ENCODE measurements at regions not wholly inside any gene's neighbourhood (a gene's known extent, or its start where the extent isn't known, plus 50 kb on each side); places are given as distances from the start of the nearest gene placed in this dataset.

DNA sequence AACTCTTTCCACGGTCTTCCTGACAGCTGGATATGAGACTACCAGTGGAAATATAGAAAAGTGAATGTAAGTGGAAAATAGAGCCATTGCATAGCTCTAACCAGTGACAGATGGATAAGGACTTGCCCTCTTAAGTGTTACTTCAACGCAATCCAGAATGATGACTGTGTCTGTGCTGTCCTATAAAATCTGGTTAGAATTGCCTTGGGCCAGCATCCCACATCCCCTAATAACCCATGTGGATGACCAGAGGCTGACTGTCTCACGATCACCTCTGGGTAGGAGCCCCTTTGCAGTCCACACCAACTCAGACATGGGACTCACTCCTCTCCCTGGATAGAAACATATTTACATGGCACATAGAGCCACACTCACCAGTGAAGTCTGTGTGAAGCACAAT lies 186.6 kb downstream of the C1D start:
- TF ChIP-seq POLR2A (IDR thresholded peaks at IDR 0.05) (no peak), CTCF (IDR thresholded peaks at IDR 0.05) (no peak)
- H3K4me1 ChIP-seq = peaks cover 14 to 24% of the 10 kb centered on the region in 2 donors
- WGBS, 2 donors = 91 to 92% methylated on average over 3 of the region's 3 CpGs

DNA sequence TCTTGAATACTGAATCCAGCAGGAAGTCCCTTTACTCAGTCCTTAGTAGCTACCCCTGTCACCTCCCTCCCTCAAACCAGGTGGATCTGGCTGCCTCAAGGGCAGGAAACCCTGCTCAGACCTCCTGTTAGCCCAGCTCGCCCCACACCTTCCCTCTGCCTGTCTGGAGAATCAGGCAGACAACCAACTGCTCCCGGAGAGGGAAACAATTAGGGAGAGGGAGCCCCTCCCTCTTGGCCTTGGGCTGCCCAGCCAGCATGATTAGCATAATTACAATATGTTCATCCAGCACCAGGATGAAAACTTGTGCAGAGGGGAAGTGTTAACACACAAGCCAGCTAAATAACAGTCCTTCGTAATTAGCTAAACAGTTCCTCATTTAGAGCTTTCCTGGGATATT lies 185.5 kb downstream of the C1D start:
- no peak for TF ChIP-seq POLR2A (IDR thresholded peaks at IDR 0.05)
- no peak for TF ChIP-seq CTCF (IDR thresholded peaks at IDR 0.05)
- 68 to 71% methylated on average over 3 of the region's 3 CpGs for WGBS, 2 donors
- no peak for DNase-seq
- H3K9me3 ChIP-seq = no peaks in the 10 kb centered on the region
- no peak overlapping the region for H3K4me3 ChIP-seq (replicated peaks in 1 of 3)
- peaks cover 8 to 22% of the 10 kb centered on the region in 2 donors for H3K4me1 ChIP-seq
- intact Hi-C loops (cut with DNase I) = no loop called here
- no peak overlapping the region for H3K27ac ChIP-seq
- H3K27me3 ChIP-seq = no peaks in the 10 kb centered on the region
- H3K36me3 ChIP-seq = no peaks in the 10 kb centered on the region

More for the DNA sequence above, 186.6 kb downstream of the C1D start:
- H3K9me3 ChIP-seq = no peaks in the 10 kb centered on the region
- H3K4me3 ChIP-seq (replicated peaks in 1 of 3) = no peak overlapping the region
- no peak overlapping the region for H3K27ac ChIP-seq
- H3K36me3 ChIP-seq = no peaks in the 10 kb centered on the region
- intact Hi-C loops (cut with DNase I) = no loop called here
- H3K27me3 ChIP-seq = no peaks in the 10 kb centered on the region
- no peak for DNase-seq

- intact Hi-C loops (cut with DNase I) = no loop called here
- Histone ChIP-seq H3K36me3 (no peaks in the 10 kb centered on the region), H3K9me3 (no peaks in the 10 kb centered on the region), H3K27ac (no peak overlapping the region), H3K4me1 (peaks cover 8 to 21% of the 10 kb centered on the region in 2 donors), H3K27me3 (no peaks in the 10 kb centered on the region), H3K4me3 (replicated peaks in 1 of 3) (no peak overlapping the region)
- TF ChIP-seq POLR2A (IDR thresholded peaks at IDR 0.05) (no peak), CTCF (IDR thresholded peaks at IDR 0.05) (no peak)
- peak in 1 of 2 donors; percentile 18 for DNase-seq
- WGBS, 2 donors = 20 to 42% methylated on average over 1 of the region's 1 CpG
Observed at GRCh38 chr2:67878743-67879142, 184.1 kb downstream of the C1D start.

DNA sequence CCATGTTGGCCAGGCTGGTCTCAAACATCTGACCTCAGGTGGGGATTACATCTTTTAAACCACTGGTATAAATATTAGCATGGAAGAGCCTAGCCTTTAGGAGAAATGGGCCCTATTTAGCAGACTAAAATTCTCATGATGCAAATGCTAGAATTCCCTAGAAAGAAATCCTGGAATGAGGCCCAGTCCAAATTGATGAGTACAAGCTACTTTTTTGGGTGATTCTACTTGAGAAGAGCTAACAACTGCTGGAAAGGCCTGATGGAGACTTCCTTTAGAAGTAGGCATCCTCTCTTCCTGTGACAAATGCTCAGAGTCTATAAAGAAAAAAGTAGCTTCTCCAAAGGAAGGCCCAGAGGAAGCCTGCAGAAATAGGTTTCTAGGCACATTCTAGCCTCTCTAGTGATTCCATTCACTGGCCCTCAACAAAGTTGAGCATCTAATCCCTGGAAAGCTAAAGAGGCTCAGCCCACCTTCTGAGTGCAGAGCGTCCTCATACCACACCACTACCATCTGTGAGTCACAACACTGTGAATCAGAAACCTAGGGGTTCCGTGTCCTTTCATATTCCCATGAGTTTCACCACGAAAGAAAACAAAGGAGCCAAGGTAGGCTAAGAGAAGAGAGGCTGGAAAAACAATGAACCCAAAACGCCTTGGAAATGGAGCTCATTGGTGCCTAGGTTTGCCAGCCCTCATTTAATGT lies 183.1 kb downstream of the C1D start:
- Histone ChIP-seq H3K36me3 (no peaks in the 10 kb centered on the region), H3K27ac (no peak overlapping the region), H3K27me3 (no peaks in the 10 kb centered on the region), H3K4me1 (peaks cover 8 to 21% of the 10 kb centered on the region in 2 donors), H3K9me3 (no peaks in the 10 kb centered on the region), H3K4me3 (replicated peaks in 1 of 3) (no peak overlapping the region)
- 74 to 81% methylated on average over 4 of the region's 4 CpGs for WGBS, 2 donors
- no peak for DNase-seq
- intact Hi-C loops (cut with DNase I) = no loop called here
- TF ChIP-seq CTCF (IDR thresholded peaks at IDR 0.05) = no peak
- TF ChIP-seq POLR2A (IDR thresholded peaks at IDR 0.05) = no peak

DNA sequence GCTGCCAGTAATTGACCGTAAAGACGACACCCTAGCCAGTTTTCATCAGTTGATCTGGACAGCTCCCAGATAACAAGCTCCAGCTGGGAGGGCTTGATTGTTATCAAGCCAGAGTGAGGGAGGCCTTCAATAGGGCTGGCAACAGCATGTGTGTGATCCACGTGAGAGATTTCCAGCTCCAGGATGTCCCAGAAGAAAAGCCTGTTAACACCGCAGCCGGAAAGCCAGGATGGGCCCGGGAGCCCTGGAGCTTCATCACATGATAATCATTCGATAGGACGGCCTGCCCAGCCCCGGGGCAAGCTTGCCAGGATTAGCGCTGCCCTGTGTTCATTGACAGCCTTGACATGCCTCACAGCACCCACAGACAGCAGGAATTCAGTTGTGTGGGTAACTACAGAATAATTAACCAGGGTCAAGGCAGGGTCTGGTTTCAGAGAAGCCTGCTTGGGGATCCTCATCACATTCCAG lies 182.5 kb downstream of the C1D start:
- H3K36me3 ChIP-seq = no peaks in the 10 kb centered on the region
- no peaks in the 10 kb centered on the region for H3K27me3 ChIP-seq
- TF ChIP-seq POLR2A (IDR thresholded peaks at IDR 0.05) = no peak
- TF ChIP-seq CTCF (IDR thresholded peaks at IDR 0.05) = no peak
- H3K27ac ChIP-seq = no peak overlapping the region
- peak; percentile 29 to 37 for DNase-seq
- peaks cover 8 to 21% of the 10 kb centered on the region in 2 donors for H3K4me1 ChIP-seq
- no peaks in the 10 kb centered on the region for H3K9me3 ChIP-seq
- 74 to 75% methylated on average over 9 to 10 of the region's 10 CpGs for WGBS, 2 donors
- intact Hi-C loops (cut with DNase I) = no loop called here
- H3K4me3 ChIP-seq (replicated peaks in 1 of 3) = no peak overlapping the region
